ENCODE measurements at regions not wholly inside any gene's neighbourhood (a gene's known extent, or its start where the extent isn't known, plus 50 kb on each side); places are given as distances from the start of the nearest gene placed in this dataset.

GRCh38 chr12:29883941-29884554, 100.3 kb upstream of the TMTC1 start:
- ATAC-seq (ENCODE audit: low FRiP score) (no peak), DNase-seq (ENCODE audit: low spot score) (no peak)
- TF ChIP-seq, protein P1, sequence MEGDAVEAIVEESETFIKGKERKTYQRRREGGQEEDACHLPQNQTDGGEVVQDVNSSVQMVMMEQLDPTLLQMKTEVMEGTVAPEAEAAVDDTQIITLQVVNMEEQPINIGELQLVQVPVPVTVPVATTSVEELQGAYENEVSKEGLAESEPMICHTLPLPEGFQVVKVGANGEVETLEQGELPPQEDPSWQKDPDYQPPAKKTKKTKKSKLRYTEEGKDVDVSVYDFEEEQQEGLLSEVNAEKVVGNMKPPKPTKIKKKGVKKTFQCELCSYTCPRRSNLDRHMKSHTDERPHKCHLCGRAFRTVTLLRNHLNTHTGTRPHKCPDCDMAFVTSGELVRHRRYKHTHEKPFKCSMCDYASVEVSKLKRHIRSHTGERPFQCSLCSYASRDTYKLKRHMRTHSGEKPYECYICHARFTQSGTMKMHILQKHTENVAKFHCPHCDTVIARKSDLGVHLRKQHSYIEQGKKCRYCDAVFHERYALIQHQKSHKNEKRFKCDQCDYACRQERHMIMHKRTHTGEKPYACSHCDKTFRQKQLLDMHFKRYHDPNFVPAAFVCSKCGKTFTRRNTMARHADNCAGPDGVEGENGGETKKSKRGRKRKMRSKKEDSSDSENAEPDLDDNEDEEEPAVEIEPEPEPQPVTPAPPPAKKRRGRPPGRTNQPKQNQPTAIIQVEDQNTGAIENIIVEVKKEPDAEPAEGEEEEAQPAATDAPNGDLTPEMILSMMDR (IDR thresholded peaks at IDR 0.05), result no peak

GRCh38 chr12:29883525-29883924, 99.8 kb upstream of the TMTC1 start:
- ATAC-seq (ENCODE audit: low FRiP score), result no peak

GRCh38 chr12:29882846-29883245, 99.1 kb upstream of the TMTC1 start:
- no peak for ATAC-seq (ENCODE audit: low FRiP score)
- TF ChIP-seq, protein P1 (IDR thresholded peaks at IDR 0.05), result no peak
- DNase-seq (ENCODE audit: low spot score), result no peak

More at GRCh38 chr12:29883525-29883924, 99.8 kb upstream of the TMTC1 start:
- TF ChIP-seq, protein P1 (IDR thresholded peaks at IDR 0.05), result no peak
- DNase-seq (ENCODE audit: low spot score), result no peak

GRCh38 chr12:29880987-29881386, 97.2 kb upstream of the TMTC1 start:
- TF ChIP-seq, protein P1 (IDR thresholded peaks at IDR 0.05), result no peak
- ATAC-seq (ENCODE audit: low FRiP score), result no peak
- no peak for DNase-seq (ENCODE audit: low spot score)

- TF ChIP-seq, protein P1 (IDR thresholded peaks at IDR 0.05), result no peak
- DNase-seq (ENCODE audit: low spot score), result no peak
- no peak for ATAC-seq (ENCODE audit: low FRiP score)
Measured at GRCh38 chr12:29879606-29880308, 96.0 kb upstream of the TMTC1 start.

DNA sequence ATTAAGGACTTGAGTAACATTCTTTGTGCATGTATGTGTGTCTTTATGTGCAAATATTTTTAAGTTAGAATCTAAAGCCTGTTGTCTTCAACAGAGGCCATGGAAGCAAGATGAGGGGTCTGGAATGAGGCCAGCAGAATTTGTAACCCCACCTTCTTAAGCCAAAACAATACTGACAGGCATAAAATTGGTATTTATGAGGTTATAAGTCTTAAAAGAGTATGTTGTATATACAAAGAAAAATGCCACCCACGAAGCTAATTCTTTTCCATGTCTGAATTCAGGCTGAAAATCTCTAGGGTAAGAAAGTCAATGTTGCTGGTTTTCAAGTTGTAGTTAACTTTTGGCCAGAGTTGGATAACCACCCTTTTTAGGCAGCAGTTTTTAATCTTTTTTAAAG, 86.2 kb upstream of the TMTC1 start:
- ATAC-seq (ENCODE audit: low FRiP score), result no peak
- no peak for DNase-seq (ENCODE audit: low spot score)
- TF ChIP-seq, protein P1 (IDR thresholded peaks at IDR 0.05), result no peak

GRCh38 chr12:29867823-29868222, 84.1 kb upstream of the TMTC1 start:
- TF ChIP-seq, protein P1 (IDR thresholded peaks at IDR 0.05), result no peak
- DNase-seq (ENCODE audit: low spot score), result no peak
- no peak for ATAC-seq (ENCODE audit: low FRiP score)

All from omental fat pad (tissue), 3 donors.